ENCODE measurements at regions not wholly inside any gene's neighbourhood (a gene's known extent, or its start where the extent isn't known, plus 50 kb on each side); places are given as distances from the start of the nearest gene placed in this dataset.

DNA sequence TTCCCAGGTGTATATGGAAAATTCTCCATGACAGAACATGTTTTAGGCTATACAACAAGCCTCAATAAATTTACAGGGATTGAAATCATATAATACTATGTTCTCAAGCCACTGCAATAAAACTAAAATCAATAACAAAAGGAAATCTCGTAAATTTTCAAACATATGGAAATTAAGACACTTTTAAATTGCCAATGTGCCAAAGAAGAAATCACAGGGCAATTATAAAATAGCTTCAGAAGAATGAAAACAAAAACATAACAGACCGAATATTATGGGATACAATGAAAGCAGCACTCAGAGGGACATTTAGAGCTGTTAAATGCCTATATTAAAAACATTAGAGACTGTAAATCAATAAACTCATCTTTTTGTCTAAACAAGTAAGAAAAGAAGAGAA lies 555.7 kb upstream of the B3GAT1 start:
- TF ChIP-seq, protein P1, sequence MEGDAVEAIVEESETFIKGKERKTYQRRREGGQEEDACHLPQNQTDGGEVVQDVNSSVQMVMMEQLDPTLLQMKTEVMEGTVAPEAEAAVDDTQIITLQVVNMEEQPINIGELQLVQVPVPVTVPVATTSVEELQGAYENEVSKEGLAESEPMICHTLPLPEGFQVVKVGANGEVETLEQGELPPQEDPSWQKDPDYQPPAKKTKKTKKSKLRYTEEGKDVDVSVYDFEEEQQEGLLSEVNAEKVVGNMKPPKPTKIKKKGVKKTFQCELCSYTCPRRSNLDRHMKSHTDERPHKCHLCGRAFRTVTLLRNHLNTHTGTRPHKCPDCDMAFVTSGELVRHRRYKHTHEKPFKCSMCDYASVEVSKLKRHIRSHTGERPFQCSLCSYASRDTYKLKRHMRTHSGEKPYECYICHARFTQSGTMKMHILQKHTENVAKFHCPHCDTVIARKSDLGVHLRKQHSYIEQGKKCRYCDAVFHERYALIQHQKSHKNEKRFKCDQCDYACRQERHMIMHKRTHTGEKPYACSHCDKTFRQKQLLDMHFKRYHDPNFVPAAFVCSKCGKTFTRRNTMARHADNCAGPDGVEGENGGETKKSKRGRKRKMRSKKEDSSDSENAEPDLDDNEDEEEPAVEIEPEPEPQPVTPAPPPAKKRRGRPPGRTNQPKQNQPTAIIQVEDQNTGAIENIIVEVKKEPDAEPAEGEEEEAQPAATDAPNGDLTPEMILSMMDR (IDR thresholded peaks at IDR 0.05; ENCODE audit: low read length) = no peak
- no peak for TF ChIP-seq EZH2 (IDR thresholded peaks at IDR 0.05; ENCODE audit: borderline replicate concordance, low read length)

All from OCI-LY1 (cell line).